T1000 (cell line): ENCODE measurements at regions not wholly inside any gene's neighbourhood (a gene's known extent, or its start where the extent isn't known, plus 50 kb on each side); places are given as distances from the start of the nearest gene placed in this dataset.

Experiments used
- DNase-seq: peaks from one replicate; lab custom pipeline; 2025; ENCODE audit warnings: mixed read lengths; lab: John Stamatoyannopoulos, UW

DNA sequence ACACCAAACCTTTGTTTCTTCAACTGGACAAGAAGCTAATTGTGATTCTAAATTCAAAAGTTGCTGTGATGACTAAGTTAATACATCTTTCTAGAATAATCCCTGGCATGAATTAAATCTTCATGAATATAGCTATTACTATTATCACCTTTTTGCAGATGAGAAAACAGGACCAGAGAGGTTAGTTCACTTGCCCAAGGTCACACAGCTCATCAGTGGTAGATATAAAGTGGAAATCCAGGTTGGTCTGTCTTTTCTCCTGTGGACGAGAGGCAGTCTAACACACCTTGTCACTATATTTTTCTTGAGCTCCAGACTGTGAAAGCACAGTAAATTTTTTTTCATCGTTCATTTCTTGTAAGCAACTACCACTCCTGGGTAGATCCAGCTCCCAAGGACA is 247.6 kb upstream of the LRTM1 start:
- no peak for DNase-seq

- DNase-seq: no peak
Observed at GRCh38 chr3:55174747-55175146, 246.9 kb upstream of the LRTM1 start.

GRCh38 chr3:55173504-55173903 is 245.6 kb upstream of the LRTM1 start:
- no peak for DNase-seq

DNA sequence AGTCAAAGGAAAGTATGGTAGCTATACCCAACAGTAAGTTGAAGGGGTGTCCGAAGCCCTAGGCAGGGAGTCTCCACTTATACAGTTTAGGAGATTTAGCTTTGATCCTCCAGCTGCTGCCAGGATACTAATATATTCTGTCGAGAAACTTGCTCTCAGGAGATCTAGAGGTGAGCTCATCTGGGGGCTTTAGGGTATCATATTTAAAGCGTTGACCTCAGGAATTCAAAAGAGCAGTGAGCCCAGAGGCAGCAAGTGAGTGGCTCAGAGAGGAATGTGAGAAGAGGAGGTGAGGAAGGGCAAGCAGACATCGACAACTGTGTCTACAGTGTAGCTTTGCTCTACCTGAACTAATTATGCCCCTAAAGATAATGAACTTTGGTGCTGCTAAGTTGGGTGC is 245.1 kb upstream of the LRTM1 start:
- no peak for DNase-seq

GRCh38 chr3:55170444-55170843 is 242.6 kb upstream of the LRTM1 start:
- DNase-seq: no peak

DNA sequence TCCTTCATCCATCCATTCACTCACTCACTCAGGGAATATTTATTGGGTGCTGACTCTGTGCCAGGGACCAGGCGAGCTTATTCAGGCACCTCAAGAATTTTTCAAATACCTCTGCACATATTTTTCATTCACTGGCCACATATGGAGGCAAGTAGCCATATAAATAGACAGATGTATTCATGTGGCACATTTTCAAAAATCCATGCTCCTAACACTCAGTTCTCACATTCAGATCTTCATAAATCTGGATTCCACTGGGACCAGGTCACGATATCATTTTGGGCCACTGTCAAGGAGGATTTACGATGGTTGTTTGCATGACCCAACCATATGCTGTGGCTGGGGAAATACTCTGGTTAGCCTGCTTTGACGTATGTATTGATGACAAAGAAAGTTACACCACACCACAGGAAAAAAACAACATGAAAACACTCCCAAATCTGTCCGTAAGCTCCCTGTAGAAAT is 241.8 kb upstream of the LRTM1 start:
- DNase-seq: peak; percentile 78

- DNase-seq: no peak
Observed at GRCh38 chr3:55169161-55169560, 241.3 kb upstream of the LRTM1 start.

GRCh38 chr3:55167586-55168317 is 239.9 kb upstream of the LRTM1 start:
- DNase-seq: no peak

- DNase-seq: no peak
Observed at GRCh38 chr3:55166576-55167555, 239.0 kb upstream of the LRTM1 start.

DNA sequence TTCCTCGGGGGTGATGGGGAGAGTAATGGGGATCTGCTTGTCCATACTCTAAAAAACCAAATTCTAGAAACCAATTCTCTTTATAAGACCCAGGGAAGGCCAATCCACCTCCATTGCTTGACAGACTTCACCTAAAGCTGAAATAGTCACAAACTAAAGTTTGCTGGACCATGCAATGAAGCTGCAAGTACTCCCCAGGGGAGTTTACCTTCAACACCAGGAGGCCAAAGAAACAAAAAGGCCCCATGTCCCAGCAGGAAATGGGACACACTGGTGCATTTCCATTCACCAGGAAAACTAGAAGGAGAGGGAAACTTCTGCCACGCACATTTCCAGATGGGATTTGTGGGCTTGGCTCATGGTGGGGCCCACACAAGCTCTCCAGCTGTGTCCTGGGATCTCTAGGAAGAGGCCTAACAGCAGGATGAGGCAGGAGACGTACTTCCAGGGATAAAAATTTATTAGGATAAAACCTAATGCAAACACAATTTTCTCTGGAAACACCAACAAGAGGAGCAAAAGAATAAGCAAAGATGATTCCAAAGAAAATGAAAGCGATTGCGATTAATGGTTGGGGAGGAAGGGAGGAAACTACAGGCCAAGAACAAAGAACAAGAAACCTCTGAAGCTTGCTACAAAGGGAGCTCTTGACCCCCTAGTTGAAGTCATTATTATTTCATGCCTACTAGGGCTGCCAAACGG is 238.0 kb upstream of the LRTM1 start:
- DNase-seq: no peak

DNA sequence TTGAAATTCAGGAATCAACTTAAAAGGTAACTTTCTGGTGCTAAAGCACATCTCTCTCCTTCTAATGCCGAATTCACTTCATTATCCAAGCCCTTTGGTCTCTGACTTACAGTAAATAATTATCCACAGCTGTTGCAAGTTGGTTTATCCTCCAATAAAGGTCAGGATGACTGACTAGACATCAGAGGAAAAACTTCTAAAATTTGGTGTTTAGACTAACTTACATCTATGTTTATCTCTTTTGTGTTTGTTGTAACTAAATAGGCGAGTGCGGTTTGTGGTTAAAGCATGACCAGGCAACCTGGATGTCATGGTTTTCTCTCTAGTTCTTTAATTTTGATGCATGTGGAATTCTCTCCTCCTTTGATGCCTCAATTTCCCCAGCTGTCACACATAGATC is 237.4 kb upstream of the LRTM1 start:
- DNase-seq: no peak

DNA sequence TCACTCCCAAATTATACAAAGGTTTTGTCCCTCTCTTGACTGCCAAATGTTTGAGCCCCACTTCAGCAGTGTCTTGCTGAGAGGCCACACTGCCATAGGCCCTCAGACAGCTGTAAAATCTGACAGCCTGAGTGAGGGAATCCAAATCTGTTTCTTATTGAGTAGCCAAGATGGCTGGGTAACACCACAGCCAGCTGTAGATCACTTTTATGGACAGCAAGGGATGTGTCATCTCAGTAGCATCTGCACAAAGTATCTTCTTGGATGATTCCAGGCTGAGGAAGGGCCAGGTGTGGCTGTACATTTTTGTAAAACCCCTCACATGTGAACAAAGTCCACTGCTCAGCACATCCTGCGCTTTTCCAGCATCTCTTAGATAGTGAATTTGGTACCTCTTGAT is 237.0 kb upstream of the LRTM1 start:
- no peak for DNase-seq

DNA sequence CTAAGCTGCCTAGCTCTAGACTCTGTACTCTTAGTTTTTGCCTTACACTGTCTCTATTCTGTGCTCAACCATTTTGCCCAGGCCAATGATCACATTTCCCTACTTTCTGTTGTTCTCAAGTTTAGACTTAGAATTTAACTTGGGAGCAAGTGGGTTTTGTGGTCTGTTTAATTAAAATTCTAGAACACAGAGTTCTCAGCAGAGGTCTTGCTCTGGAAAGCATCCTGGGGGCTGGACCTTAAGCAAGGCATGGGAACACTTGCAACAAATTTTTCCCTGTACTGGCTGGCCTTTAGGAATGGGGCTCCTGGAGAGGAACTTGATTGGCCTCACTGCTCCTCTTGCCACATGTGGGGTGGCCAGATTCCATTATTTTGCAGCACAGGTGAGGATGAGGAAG is 236.3 kb upstream of the LRTM1 start:
- DNase-seq: no peak

DNA sequence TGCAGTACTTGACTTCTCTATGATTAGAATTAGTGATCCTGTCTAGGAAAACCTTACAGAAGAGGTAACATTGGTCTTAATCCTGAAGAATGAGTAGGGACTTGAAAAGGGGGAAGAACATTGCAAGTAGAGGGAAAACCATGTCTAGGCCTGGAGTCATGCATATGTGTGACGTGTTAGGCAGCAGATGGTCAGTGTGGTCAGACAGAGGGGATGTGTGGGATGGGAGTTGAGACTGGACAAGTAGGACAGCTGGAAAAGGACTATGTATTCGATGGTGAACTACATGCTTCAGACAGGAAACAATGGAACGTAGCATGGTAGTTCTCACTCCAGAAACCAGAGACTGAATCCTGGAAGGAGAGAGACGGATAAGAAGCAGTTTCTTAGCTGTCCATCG is 235.6 kb upstream of the LRTM1 start:
- DNase-seq: no peak

- DNase-seq: no peak
Observed at GRCh38 chr3:55162031-55162795, 234.4 kb upstream of the LRTM1 start.

DNA sequence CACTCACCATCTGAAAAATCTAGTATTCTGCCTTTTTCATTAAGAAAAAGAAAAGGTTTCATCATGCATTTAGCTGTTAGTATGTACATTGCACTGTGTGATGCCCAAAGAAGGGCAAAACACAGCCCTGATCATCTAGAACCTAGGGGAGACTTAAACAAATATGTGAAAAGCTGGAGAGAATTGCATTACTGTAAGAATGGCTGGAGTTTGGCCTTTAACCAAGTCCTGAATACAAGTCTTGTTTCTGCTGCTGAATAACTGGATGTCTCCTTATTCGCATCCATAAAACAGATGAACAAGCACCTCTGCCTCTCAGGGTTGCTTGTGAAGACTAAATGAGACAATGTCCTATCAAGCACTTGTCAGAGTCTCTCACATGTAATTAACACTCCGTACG is 233.4 kb upstream of the LRTM1 start:
- DNase-seq: no peak

- DNase-seq: peak; percentile 95
Observed at GRCh38 chr3:55160241-55160983, 232.6 kb upstream of the LRTM1 start.

GRCh38 chr3:55159711-55160110 is 231.9 kb upstream of the LRTM1 start:
- DNase-seq: no peak

DNA sequence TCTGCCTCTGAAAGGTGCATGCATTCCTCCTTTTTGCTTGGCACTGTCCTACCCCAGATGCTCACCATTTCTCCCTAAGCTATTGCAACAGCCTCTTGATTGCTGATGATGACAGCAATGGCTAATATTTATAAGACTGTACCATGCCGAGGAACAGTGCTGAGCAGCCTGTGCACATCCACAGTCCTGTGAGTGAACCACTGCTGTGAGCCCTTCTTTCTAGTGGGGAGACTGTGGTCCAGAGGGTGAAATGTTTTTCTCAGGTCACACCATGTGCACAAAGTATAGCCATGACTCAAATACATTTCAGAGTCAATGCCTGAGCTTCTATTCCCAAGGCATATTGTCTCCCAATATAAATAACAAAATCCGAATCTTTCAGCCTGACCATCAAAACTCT is 231.2 kb upstream of the LRTM1 start:
- DNase-seq: no peak

DNA sequence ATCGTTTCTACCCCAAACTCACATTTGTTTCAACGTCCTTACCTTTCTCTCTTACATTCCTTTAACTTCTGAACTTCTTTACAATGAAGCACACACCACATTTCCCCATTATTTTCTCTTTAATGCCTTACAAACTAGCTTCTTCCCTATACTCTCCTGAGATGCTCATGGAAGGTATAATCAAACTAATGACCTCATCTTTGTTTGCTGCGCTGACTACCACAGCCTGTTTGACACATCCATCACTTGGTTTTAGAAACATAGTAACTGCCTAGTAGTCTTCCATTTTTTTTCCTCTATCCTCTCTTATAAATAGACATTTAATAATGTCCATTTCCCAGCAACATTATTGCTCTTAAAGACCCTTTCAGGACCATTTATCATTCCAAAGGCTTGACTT is 230.5 kb upstream of the LRTM1 start:
- DNase-seq: no peak

- no peak for DNase-seq
Observed at GRCh38 chr3:55157731-55158130, 229.9 kb upstream of the LRTM1 start.
